ENCODE measurements at regions not wholly inside any gene's neighbourhood (a gene's known extent, or its start where the extent isn't known, plus 50 kb on each side); places are given as distances from the start of the nearest gene placed in this dataset.

DNA sequence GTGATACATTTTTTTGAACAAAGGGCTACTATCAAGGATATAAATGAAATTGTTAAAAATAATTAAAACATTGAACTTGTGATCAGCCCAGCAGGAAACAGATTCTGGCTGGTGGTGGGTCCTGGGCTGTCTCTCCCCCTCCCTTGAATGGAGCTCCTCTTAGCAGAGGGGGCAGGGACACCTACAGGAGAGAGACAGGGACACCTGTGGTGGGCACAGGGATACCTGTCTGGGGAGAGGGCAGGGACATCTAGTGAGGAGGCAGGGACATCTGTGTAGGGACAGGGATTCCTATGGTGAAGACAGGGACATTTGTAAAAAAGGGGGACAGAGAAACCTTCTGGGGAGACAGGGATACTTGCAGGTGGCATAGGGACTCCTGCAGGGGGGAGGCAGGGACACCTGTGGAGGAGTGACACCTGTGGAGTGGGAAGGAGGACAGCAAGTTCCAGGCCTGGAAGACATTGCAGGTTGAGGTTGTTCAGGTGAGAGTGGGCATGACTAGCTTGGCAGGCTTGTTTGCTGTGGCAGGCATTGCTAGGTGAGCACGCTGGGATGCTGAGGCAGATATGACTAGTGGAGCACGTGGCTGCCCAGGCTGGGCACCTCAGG, 264.2 kb downstream of the IRX2 start:
- DNase-seq = no peak
- H3K36me3 ChIP-seq = no peaks in the 10 kb centered on the region
- no peaks in the 10 kb centered on the region for H3K9me3 ChIP-seq
- intact Hi-C loops (cut with DNase I) = no loop called here
- 80 to 93% (median 81%) methylated on average over 2 of the region's 2 CpGs for WGBS, 3 donors
- no peaks in the 10 kb centered on the region for H3K4me1 ChIP-seq (ENCODE audit: insufficient read depth)
- H3K4me3 ChIP-seq = no peak overlapping the region
- no peaks in the 10 kb centered on the region for H3K27me3 ChIP-seq
- TF ChIP-seq, protein P1, sequence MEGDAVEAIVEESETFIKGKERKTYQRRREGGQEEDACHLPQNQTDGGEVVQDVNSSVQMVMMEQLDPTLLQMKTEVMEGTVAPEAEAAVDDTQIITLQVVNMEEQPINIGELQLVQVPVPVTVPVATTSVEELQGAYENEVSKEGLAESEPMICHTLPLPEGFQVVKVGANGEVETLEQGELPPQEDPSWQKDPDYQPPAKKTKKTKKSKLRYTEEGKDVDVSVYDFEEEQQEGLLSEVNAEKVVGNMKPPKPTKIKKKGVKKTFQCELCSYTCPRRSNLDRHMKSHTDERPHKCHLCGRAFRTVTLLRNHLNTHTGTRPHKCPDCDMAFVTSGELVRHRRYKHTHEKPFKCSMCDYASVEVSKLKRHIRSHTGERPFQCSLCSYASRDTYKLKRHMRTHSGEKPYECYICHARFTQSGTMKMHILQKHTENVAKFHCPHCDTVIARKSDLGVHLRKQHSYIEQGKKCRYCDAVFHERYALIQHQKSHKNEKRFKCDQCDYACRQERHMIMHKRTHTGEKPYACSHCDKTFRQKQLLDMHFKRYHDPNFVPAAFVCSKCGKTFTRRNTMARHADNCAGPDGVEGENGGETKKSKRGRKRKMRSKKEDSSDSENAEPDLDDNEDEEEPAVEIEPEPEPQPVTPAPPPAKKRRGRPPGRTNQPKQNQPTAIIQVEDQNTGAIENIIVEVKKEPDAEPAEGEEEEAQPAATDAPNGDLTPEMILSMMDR (IDR thresholded peaks at IDR 0.05) = no peak
- TF ChIP-seq POLR2A (IDR thresholded peaks at IDR 0.05) (no peak), EP300 (IDR thresholded peaks at IDR 0.05) (no peak)
- H3K27ac ChIP-seq = no peak overlapping the region

DNA sequence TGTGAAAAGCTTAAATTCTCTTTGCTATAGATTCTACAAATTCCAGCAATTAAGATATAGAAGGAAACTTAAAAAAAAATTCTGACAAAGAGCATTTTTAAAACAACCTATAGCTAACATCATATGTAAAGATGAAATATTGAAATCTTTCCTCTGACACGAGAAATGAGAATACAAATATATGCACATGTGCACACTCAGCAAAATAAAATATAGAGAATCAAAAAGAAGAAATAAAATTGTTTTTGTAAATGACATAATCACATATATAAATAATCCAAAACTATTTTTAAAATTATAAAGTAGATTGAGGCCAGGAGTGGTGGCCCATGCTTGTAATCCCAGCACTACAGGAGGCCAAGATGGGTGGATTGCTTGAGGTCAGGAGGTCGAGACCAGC, 265.1 kb downstream of the IRX2 start:
- no peak for DNase-seq
- Histone ChIP-seq H3K27me3 (no peaks in the 10 kb centered on the region), H3K27ac (no peak overlapping the region), H3K9me3 (no peaks in the 10 kb centered on the region), H3K4me1 (ENCODE audit: insufficient read depth) (no peaks in the 10 kb centered on the region), H3K36me3 (no peaks in the 10 kb centered on the region), H3K4me3 (no peak overlapping the region)
- 48 to 74% (median 64%) methylated on average over 2 of the region's 2 CpGs for WGBS, 3 donors
- intact Hi-C loops (cut with DNase I) = no loop called here
- TF ChIP-seq POLR2A (IDR thresholded peaks at IDR 0.05) (no peak), EP300 (IDR thresholded peaks at IDR 0.05) (no peak)
- TF ChIP-seq, protein P1 (IDR thresholded peaks at IDR 0.05) = no peak

DNA sequence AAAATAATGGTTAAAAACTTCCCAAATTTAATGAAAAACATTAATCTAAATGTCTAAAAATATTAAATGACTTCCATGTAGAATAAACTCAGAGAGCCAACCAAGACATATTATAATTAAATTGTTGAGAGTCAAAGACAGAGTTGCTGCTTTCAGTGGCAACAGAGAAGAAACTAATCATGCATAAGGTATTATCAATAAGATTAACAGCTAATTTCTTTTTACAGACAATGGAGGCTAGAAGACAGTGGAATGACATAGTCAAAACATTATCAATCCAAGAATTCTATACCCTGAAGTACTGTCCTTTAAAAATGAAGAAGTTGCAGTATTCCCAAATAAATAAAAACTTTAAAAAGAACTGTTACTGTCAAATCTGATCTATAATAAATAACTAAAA, 268.7 kb downstream of the IRX2 start:
- H3K4me3 ChIP-seq = no peak overlapping the region
- TF ChIP-seq POLR2A (IDR thresholded peaks at IDR 0.05) (no peak), EP300 (IDR thresholded peaks at IDR 0.05) (no peak)
- TF ChIP-seq, protein P1 (IDR thresholded peaks at IDR 0.05) = no peak
- no peak overlapping the region for H3K27ac ChIP-seq
- H3K4me1 ChIP-seq (ENCODE audit: insufficient read depth) = no peaks in the 10 kb centered on the region
- no peak for DNase-seq
- no peaks in the 10 kb centered on the region for H3K36me3 ChIP-seq
- H3K9me3 ChIP-seq = no peaks in the 10 kb centered on the region
- H3K27me3 ChIP-seq = no peaks in the 10 kb centered on the region
- intact Hi-C loops (cut with DNase I) = no loop called here

DNA sequence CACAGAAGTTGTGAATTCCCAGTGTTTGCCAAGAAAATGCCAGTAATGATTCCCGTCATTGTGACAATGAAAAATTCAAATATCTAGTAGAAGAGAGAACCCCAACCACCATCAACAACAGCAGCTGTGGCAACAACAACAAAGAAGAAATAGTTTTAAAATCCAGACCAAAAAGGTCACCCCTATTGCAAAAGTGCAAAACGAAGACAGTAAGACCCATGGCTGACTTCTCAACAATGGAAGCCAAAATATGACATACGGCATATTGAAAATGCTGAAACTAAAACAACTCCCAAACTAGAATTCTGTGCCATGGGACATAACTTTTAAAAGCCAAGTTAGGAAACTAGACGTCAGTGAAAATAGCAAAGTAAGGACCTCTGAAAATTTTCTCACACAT, 270.6 kb downstream of the IRX2 start:
- Histone ChIP-seq H3K36me3 (no peaks in the 10 kb centered on the region), H3K27me3 (no peaks in the 10 kb centered on the region), H3K9me3 (no peaks in the 10 kb centered on the region), H3K27ac (no peak overlapping the region), H3K4me3 (no peak overlapping the region), H3K4me1 (ENCODE audit: insufficient read depth) (no peaks in the 10 kb centered on the region)
- no peak for TF ChIP-seq POLR2A (IDR thresholded peaks at IDR 0.05)
- no peak for TF ChIP-seq EP300 (IDR thresholded peaks at IDR 0.05)
- TF ChIP-seq, protein P1 (IDR thresholded peaks at IDR 0.05) = no peak
- intact Hi-C loops (cut with DNase I) = no loop called here
- whole genome bisulfite sequencing, 3 donors = 58 to 77% (median 67%) methylated on average over 4 of the region's 4 CpGs
- no peak for DNase-seq

All from ovary (tissue), 7 donors.